HepG2 (cell line): ENCODE measurements at regions not wholly inside any gene's neighbourhood (a gene's known extent, or its start where the extent isn't known, plus 50 kb on each side); places are given as distances from the start of the nearest gene placed in this dataset.

Experiments used
- AHR ChIP-seq: IDR thresholded peaks from 2 replicates; pipeline ENCODE4 v1.6.1; 2018; ENCODE audit warnings: missing genetic modification reagents, missing compliant biosample characterization
- CREB1 ChIP-seq, 2 experiments: fragments of 450-650 bp in 1 of 2; IDR thresholded peaks; 2 replicates each; pipeline ENCODE4 v1.6.1; 2016 to 2017; ENCODE audit warnings: control low read depth in 1 of 2, mild to moderate bottlenecking in 1 of 2, missing compliant biosample characterization in 1 of 2, missing genetic modification characterization in 1 of 2
- HNRNPUL1 ChIP-seq: fragments of 200-400 bp; formaldehyde crosslinking; IDR thresholded peaks from 2 replicates; pipeline ENCODE4 v1.6.1; 2017; ENCODE audit warnings: low read depth, mild to moderate bottlenecking, low read length, moderate library complexity
- NFAT5 ChIP-seq: sonication (generic); formaldehyde crosslinking; IDR thresholded peaks from 2 replicates; pipeline ENCODE4 v1.4.0; 2020; ENCODE audit warnings: missing genetic modification reagents
- SIX4 ChIP-seq: sonication (generic); formaldehyde crosslinking; IDR thresholded peaks from 2 replicates; pipeline ENCODE4 v1.4.0; 2020; ENCODE audit warnings: missing genetic modification reagents
- SMC3 ChIP-seq: IDR thresholded peaks from 2 replicates; pipeline ENCODE4 v1.6.1; 2011; ENCODE audit warnings: low read length, improper control_type of control experiment
- TAF1 ChIP-seq: sonication (generic); formaldehyde crosslinking; IDR thresholded peaks from 2 replicates; pipeline ENCODE4 v1.4.0; 2020; ENCODE audit warnings: missing genetic modification reagents
- ZFP36 ChIP-seq: fragments of 150-350 bp; IDR thresholded peaks from 2 replicates; pipeline ENCODE4 v1.6.1; 2018; ENCODE audit warnings: borderline replicate concordance, low read length, low read depth; ENCODE audit not compliant: partially characterized antibody
- ZNF530 ChIP-seq: sonication (generic); formaldehyde crosslinking; IDR thresholded peaks from 2 replicates; pipeline ENCODE4 v1.5.0; 2020; ENCODE audit warnings: low read depth, mild to moderate bottlenecking, missing genetic modification reagents
- TF ChIP-seq, protein P1 (sequence below): sonication (generic); formaldehyde crosslinking; conservative IDR thresholded peaks from 2 replicates; pipeline ENCODE4 v1.4.0; 2020; ENCODE audit warnings: missing genetic modification reagents
- TF ChIP-seq, protein P2 (sequence below), 2 experiments: sonication (generic) in 1 of 2; formaldehyde crosslinking in 1 of 2; IDR thresholded peaks; 2 replicates each; pipeline versions ENCODE4 v1.4.0 to v1.6.1; 2018 to 2020; ENCODE audit warnings: missing genetic modification reagents in 2 of 2, borderline replicate concordance in 1 of 2, low read depth in 1 of 2, mild to moderate bottlenecking in 1 of 2, missing biosample characterization in 1 of 2
- TF ChIP-seq, protein P3 (sequence below): IDR thresholded peaks from 2 replicates; pipeline ENCODE4 v1.6.1; 2012; ENCODE audit warnings: inconsistent platforms

DNA sequence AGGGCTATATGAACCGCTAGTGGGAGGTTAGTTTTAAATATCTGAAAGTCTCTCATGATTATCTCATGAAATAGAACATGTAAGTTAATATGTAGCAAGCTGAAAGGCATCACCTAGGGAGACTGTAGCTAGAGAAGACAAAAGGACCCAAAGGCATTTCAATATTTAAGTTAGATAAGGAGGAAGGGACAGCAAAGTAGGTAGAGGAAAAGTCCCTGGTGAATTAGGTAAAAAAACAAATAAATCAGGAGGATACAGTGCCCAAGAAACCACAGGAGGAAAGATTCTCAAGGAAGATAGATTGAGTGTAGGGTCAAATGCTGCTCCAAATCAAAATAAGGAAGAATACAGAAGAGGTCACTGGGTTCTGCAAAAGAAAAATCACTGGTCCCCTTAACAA lies 175.5 kb downstream of the GASK1B start:
- no peak for TF ChIP-seq SMC3
- no peak for TF ChIP-seq SIX4 (CRISPR knock-in tag)
- TF ChIP-seq ZFP36, result no peak
- no peak for TF ChIP-seq HNRNPUL1
- TF ChIP-seq NFAT5 (CRISPR knock-in tag), result no peak
- no peak for TF ChIP-seq ZNF530 (CRISPR knock-in tag)
- no peak for TF ChIP-seq AHR
- TF ChIP-seq TAF1, result no peak
- TF ChIP-seq, protein P1, sequence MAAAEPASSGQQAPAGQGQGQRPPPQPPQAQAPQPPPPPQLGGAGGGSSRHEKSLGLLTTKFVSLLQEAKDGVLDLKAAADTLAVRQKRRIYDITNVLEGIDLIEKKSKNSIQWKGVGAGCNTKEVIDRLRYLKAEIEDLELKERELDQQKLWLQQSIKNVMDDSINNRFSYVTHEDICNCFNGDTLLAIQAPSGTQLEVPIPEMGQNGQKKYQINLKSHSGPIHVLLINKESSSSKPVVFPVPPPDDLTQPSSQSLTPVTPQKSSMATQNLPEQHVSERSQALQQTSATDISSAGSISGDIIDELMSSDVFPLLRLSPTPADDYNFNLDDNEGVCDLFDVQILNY (CRISPR knock-in tag), result no peak
- TF ChIP-seq, protein P2, sequence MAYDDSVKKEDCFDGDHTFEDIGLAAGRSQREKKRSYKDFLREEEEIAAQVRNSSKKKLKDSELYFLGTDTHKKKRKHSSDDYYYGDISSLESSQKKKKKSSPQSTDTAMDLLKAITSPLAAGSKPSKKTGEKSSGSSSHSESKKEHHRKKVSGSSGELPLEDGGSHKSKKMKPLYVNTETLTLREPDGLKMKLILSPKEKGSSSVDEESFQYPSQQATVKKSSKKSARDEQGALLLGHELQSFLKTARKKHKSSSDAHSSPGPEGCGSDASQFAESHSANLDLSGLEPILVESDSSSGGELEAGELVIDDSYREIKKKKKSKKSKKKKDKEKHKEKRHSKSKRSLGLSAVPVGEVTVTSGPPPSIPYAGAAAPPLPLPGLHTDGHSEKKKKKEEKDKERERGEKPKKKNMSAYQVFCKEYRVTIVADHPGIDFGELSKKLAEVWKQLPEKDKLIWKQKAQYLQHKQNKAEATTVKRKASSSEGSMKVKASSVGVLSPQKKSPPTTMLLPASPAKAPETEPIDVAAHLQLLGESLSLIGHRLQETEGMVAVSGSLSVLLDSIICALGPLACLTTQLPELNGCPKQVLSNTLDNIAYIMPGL (CRISPR knock-in tag; IDR thresholded peaks at IDR 0.05; ENCODE audit: borderline replicate concordance in 1 of 2, low read depth in 1 of 2), result no peak
- TF ChIP-seq, protein P3, sequence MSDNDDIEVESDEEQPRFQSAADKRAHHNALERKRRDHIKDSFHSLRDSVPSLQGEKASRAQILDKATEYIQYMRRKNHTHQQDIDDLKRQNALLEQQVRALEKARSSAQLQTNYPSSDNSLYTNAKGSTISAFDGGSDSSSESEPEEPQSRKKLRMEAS, result no peak
- TF ChIP-seq CREB1 (IDR thresholded peaks at IDR 0.05), result no peak
- no peak for TF ChIP-seq CREB1 (CRISPR knock-in tag; IDR thresholded peaks at IDR 0.05)
